ENCODE measurements at regions not wholly inside any gene's neighbourhood (a gene's known extent, or its start where the extent isn't known, plus 50 kb on each side); places are given as distances from the start of the nearest gene placed in this dataset.
"Not testable (repeated sequence)": the region's sequence is repeated elsewhere in the genome, so short reads cannot be mapped to it uniquely, and the experiment has no call there.

DNA sequence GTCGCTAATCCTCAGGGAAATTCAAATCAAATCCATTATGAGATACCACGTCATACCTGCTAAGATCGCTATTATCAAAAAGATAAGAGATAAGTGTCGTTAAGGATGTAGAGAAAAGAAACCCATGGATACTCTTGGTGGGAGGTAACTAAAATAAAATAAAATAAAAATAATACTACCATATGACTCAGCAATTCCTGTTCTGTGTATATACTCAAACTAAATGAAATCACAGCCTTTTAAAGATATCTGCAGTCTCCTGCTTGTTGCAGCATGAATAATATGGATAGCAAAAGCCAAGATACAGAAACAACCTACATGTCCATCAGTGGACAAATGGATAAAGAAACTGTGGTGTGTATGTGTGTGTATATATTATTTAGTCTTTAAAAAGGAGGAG is 105.8 kb upstream of the IL15 start:
- Mint-ChIP-seq H3K27me3 (ENCODE audit: low read depth) (peaks cover 3% of the 10 kb centered on the region), H3K4me1 (ENCODE audit: low read depth) (no peaks in the 10 kb centered on the region), H3K27ac (no peak overlapping the region), H3K36me3 (ENCODE audit: low read depth) (no peaks in the 10 kb centered on the region), H3K9me3 (peaks cover 4% of the 10 kb centered on the region), H3K4me3 (no peak overlapping the region)
- DNase-seq: no peak
- CTCF ChIA-PET: no interaction called here
- intact Hi-C loops (cut with micrococcal nuclease): no loop called here

- intact Hi-C loops (cut with micrococcal nuclease): no loop called here
- no peaks in the 10 kb centered on the region for H3K4me1 Mint-ChIP-seq (ENCODE audit: low read depth)
- peaks cover 7% of the 10 kb centered on the region for H3K27me3 Mint-ChIP-seq (ENCODE audit: low read depth)
- no peak overlapping the region for H3K27ac Mint-ChIP-seq
- CTCF ChIA-PET: no interaction called here
- H3K9me3 Mint-ChIP-seq: peaks cover 5% of the 10 kb centered on the region
- H3K36me3 Mint-ChIP-seq (ENCODE audit: low read depth): peaks cover 1% of the 10 kb centered on the region
- H3K4me3 Mint-ChIP-seq: no peak overlapping the region
- DNase-seq: no peak
Measured at GRCh38 chr4:141534985-141535384, 101.4 kb upstream of the IL15 start.

GRCh38 chr4:141538001-141538400 is 98.4 kb upstream of the IL15 start:
- no peak for DNase-seq
- intact Hi-C loops (cut with micrococcal nuclease): no loop called here
- H3K4me3 Mint-ChIP-seq: no peak overlapping the region
- CTCF ChIA-PET: no interaction called here
- no peak overlapping the region for H3K27ac Mint-ChIP-seq
- H3K9me3 Mint-ChIP-seq: peaks cover 5% of the 10 kb centered on the region
- H3K4me1 Mint-ChIP-seq (ENCODE audit: low read depth): no peaks in the 10 kb centered on the region
- H3K36me3 Mint-ChIP-seq (ENCODE audit: low read depth): peaks cover 1% of the 10 kb centered on the region
- peaks cover 4% of the 10 kb centered on the region for H3K27me3 Mint-ChIP-seq (ENCODE audit: low read depth)

DNA sequence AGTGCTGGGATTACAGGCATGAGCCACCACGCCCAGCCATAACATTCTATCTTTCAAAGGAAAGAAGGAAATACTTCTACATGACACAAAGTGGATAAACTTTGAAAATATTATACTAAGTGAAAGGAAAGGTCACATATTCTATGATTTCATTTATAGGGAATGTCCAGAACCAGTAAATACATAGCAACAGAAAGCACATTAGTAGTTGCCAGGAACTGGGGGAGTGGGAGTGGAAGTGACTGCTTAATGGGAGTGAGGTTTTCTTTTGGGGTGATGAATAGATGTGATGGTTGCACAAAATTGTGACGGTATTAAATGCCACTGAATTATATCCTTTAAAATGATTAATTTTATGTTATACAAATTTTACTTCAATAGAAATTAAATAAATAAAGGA is 95.7 kb upstream of the IL15 start:
- H3K27ac Mint-ChIP-seq: no peak overlapping the region
- CTCF ChIA-PET: no interaction called here
- DNase-seq: no peak
- no peak overlapping the region for H3K4me3 Mint-ChIP-seq
- H3K4me1 Mint-ChIP-seq (ENCODE audit: low read depth): no peaks in the 10 kb centered on the region
- peaks cover 5% of the 10 kb centered on the region for H3K9me3 Mint-ChIP-seq
- intact Hi-C loops (cut with micrococcal nuclease): no loop called here
- H3K27me3 Mint-ChIP-seq (ENCODE audit: low read depth): peaks cover 7% of the 10 kb centered on the region
- peaks cover 1% of the 10 kb centered on the region for H3K36me3 Mint-ChIP-seq (ENCODE audit: low read depth)

DNA sequence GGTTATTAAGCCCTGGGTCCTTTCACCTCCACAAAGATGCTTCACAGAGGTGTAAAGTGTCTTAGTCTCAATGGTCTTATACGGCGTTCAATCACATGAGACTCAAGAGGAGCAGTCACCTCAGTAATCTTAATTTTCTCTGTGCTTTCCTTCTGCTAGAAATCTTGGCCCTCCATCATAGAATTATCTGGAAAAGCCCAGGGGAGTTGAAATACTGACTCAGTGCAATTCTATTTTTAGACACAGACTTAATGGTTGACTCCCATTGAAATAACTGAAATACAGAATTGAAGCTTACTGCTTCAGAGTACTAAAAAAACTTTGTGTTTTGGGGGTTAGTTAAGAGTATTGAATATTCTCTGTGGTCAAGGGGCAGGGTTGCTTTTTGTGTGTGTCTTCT is 94.5 kb upstream of the IL15 start:
- Mint-ChIP-seq H3K4me3 (no peak overlapping the region), H3K27me3 (ENCODE audit: low read depth) (peaks cover 7% of the 10 kb centered on the region), H3K27ac (no peak overlapping the region), H3K4me1 (ENCODE audit: low read depth) (no peaks in the 10 kb centered on the region), H3K9me3 (peaks cover 5% of the 10 kb centered on the region), H3K36me3 (ENCODE audit: low read depth) (peaks cover 1% of the 10 kb centered on the region)
- no peak for DNase-seq
- CTCF ChIA-PET: no interaction called here
- intact Hi-C loops (cut with micrococcal nuclease): no loop called here

GRCh38 chr4:141543176-141543575 is 93.2 kb upstream of the IL15 start:
- Mint-ChIP-seq H3K27ac (no peak overlapping the region), H3K4me3 (no peak overlapping the region), H3K4me1 (ENCODE audit: low read depth) (no peaks in the 10 kb centered on the region), H3K36me3 (ENCODE audit: low read depth) (no peaks in the 10 kb centered on the region), H3K27me3 (ENCODE audit: low read depth) (peaks cover 7% of the 10 kb centered on the region), H3K9me3 (peaks cover 3% of the 10 kb centered on the region)
- intact Hi-C loops (cut with micrococcal nuclease): no loop called here
- no peak for DNase-seq
- CTCF ChIA-PET: no interaction called here

- peaks cover 7% of the 10 kb centered on the region for H3K27me3 Mint-ChIP-seq (ENCODE audit: low read depth)
- H3K4me1 Mint-ChIP-seq (ENCODE audit: low read depth): no peaks in the 10 kb centered on the region
- no peaks in the 10 kb centered on the region for H3K36me3 Mint-ChIP-seq (ENCODE audit: low read depth)
- no peak for DNase-seq
- CTCF ChIA-PET: no interaction called here
- H3K27ac Mint-ChIP-seq: no peak overlapping the region
- H3K9me3 Mint-ChIP-seq: no peaks in the 10 kb centered on the region
- intact Hi-C loops (cut with micrococcal nuclease): no loop called here
- H3K4me3 Mint-ChIP-seq: no peak overlapping the region
Measured at GRCh38 chr4:141543706-141544105, 92.7 kb upstream of the IL15 start.

- intact Hi-C loops (cut with micrococcal nuclease): no loop called here
- DNase-seq: no peak
- Mint-ChIP-seq H3K36me3 (ENCODE audit: low read depth) (no peaks in the 10 kb centered on the region), H3K27me3 (ENCODE audit: low read depth) (peaks cover 3% of the 10 kb centered on the region), H3K27ac (no peak overlapping the region), H3K4me3 (no peak overlapping the region), H3K4me1 (ENCODE audit: low read depth) (no peaks in the 10 kb centered on the region), H3K9me3 (peaks cover 8% of the 10 kb centered on the region)
- CTCF ChIA-PET: interaction anchor here (0.6 kb wide), 1 partner anchor 691 kb away, joined by 3 read pairs; no protein-coding TSS in a partner anchor
Measured at GRCh38 chr4:141548791-141549190, 87.6 kb upstream of the IL15 start.

GRCh38 chr4:141560056-141560455 is 76.3 kb upstream of the IL15 start:
- H3K9me3 Mint-ChIP-seq: no peaks in the 10 kb centered on the region

DNA sequence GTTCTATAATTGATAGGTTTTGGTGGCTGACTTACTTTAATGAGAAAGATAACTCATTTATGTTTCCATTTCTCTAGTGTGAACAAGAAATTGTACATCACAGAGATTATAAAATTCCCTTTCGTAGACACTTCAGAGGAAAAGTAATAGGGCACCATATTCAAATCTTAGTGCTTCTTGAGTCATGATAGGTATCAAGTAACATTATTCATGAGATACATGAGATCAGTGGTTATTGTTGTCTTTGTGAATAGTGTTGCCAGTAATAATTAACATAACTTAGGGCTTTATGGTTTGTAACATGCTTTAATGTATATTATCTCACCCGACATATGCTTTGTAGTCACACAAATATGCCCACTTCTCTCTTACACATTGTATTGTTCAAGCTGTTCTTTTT is 73.7 kb upstream of the IL15 start:
- H3K36me3 Mint-ChIP-seq (ENCODE audit: low read depth): no peaks in the 10 kb centered on the region
- CTCF ChIA-PET: no interaction called here
- intact Hi-C loops (cut with micrococcal nuclease): no loop called here
- no peaks in the 10 kb centered on the region for H3K27me3 Mint-ChIP-seq (ENCODE audit: low read depth)
- H3K27ac Mint-ChIP-seq: no peak overlapping the region
- no peaks in the 10 kb centered on the region for H3K4me1 Mint-ChIP-seq (ENCODE audit: low read depth)
- H3K4me3 Mint-ChIP-seq: no peak overlapping the region
- H3K9me3 Mint-ChIP-seq: no peaks in the 10 kb centered on the region
- DNase-seq: no peak

More at GRCh38 chr4:141560056-141560455, 76.3 kb upstream of the IL15 start:
- CTCF ChIA-PET: no interaction called here
- Mint-ChIP-seq H3K27ac (no peak overlapping the region), H3K36me3 (ENCODE audit: low read depth) (no peaks in the 10 kb centered on the region), H3K4me3 (no peak overlapping the region), H3K4me1 (ENCODE audit: low read depth) (no peaks in the 10 kb centered on the region), H3K27me3 (ENCODE audit: low read depth) (no peaks in the 10 kb centered on the region)
- DNase-seq: no peak
- intact Hi-C loops (cut with micrococcal nuclease): no loop called here

- H3K27me3 Mint-ChIP-seq (ENCODE audit: low read depth): no peaks in the 10 kb centered on the region
- CTCF ChIA-PET: interaction anchor here (0.5 kb wide), 1 partner anchor 40 kb away, joined by 3 read pairs; no protein-coding TSS in a partner anchor
- DNase-seq: no peak
- H3K9me3 Mint-ChIP-seq: no peaks in the 10 kb centered on the region
- H3K27ac Mint-ChIP-seq: no peak overlapping the region
- H3K36me3 Mint-ChIP-seq (ENCODE audit: low read depth): no peaks in the 10 kb centered on the region
- H3K4me3 Mint-ChIP-seq: no peak overlapping the region
- intact Hi-C loops (cut with micrococcal nuclease): no loop called here
- H3K4me1 Mint-ChIP-seq (ENCODE audit: low read depth): no peaks in the 10 kb centered on the region
Measured at GRCh38 chr4:141563723-141564122, 72.7 kb upstream of the IL15 start.

GRCh38 chr4:141564961-141565360 is 71.4 kb upstream of the IL15 start:
- H3K4me1 Mint-ChIP-seq (ENCODE audit: low read depth); H3K4me3 Mint-ChIP-seq; intact Hi-C loops (cut with micrococcal nuclease); H3K36me3 Mint-ChIP-seq (ENCODE audit: low read depth); H3K27ac Mint-ChIP-seq; H3K9me3 Mint-ChIP-seq; H3K27me3 Mint-ChIP-seq (ENCODE audit: low read depth); DNase-seq: not testable (repeated sequence)
- CTCF ChIA-PET: interaction anchor here (0.6 kb wide), 1 partner anchor 1326 kb away, joined by 3 read pairs; no protein-coding TSS in a partner anchor

DNA sequence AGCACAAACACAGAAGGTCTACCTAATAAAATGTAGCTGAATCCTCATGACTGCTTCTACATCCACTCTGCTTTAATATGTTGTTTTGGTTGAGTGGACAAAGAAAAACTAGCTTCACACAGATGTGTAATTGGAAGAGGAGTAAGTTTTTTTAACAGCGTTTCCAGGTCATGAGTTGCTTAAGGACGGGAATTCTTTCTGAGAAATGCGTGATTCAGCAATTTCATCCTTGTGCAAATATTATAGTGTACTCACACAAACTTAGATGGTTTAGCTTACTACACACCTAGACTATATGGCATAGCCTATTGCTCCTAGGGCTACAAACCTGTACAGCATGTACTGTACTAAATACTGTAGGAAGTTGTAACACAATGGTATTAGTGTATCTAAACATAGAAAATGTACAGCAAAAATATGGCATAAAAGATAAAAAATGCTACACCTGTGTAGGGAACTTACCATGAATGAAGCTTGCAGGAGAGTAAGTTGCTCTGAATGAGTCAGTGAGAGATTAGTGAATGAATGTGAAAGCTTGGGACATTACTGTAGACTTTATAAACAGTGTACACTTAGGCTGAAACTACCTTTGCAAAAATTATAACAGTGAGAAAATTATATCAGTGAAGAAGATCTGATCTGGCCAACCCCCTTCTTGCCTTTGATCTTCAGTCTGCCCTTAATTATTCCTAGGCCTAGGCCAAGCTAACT is 70.8 kb upstream of the IL15 start:
- Mint-ChIP-seq H3K4me3 (no peak overlapping the region), H3K4me1 (ENCODE audit: low read depth) (no peaks in the 10 kb centered on the region), H3K9me3 (no peaks in the 10 kb centered on the region), H3K27ac (no peak overlapping the region), H3K27me3 (ENCODE audit: low read depth) (no peaks in the 10 kb centered on the region), H3K36me3 (ENCODE audit: low read depth) (no peaks in the 10 kb centered on the region)
- CTCF ChIA-PET: interaction anchor here (0.6 kb wide), 1 partner anchor 1327 kb away, joined by 3 read pairs; no protein-coding TSS in a partner anchor
- DNase-seq: no peak
- intact Hi-C loops (cut with micrococcal nuclease): no loop called here
